HG02763 (cell line): ENCODE measurements at regions not wholly inside any gene's neighbourhood (a gene's known extent, or its start where the extent isn't known, plus 50 kb on each side); places are given as distances from the start of the nearest gene placed in this dataset.
A peak's percentile ranks its signal among the peaks of the same experiment; 100 is the strongest.
"Not testable (repeated sequence)": the region's sequence is repeated elsewhere in the genome, so short reads cannot be mapped to it uniquely, and the experiment has no call there.

ENCODE experiments used
- ATAC-seq: cut with Tn5 transposase; IDR thresholded peaks from one replicate; pipeline ENCODE4 v1.9.1; 2021; ENCODE audit warnings: mild to moderate bottlenecking, moderate library complexity; ENCODE audit not compliant: unreplicated experiment

GRCh38 chr15:99454941-99455788 is 110.6 kb upstream of the MEF2A start:
- no peak for ATAC-seq

GRCh38 chr15:99455789-99456160 is 110.0 kb upstream of the MEF2A start:
- ATAC-seq: no peak

DNA sequence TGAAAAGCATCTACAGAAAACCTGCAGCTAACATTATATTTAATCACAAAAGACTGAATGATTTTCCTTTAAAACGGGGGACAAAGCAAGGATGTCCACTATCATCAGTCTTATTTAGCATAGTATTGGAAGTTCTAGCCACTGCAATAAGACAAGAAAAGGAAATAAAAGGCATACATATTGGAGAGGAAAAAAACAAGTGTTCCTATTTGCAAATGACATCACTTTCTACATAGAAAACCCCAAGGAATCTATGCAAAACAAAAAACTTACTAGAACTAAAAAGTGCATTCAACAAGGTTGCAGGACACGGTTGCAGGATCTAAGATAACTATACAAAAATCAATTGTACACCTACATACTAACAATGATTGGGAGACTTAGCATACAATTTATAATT is 101.6 kb upstream of the MEF2A start:
- ATAC-seq: no peak

- ATAC-seq: no peak
Measured at GRCh38 chr15:99466701-99467337, 99.0 kb upstream of the MEF2A start.

- no peak for ATAC-seq
Measured at GRCh38 chr15:99467338-99467720, 98.5 kb upstream of the MEF2A start.

DNA sequence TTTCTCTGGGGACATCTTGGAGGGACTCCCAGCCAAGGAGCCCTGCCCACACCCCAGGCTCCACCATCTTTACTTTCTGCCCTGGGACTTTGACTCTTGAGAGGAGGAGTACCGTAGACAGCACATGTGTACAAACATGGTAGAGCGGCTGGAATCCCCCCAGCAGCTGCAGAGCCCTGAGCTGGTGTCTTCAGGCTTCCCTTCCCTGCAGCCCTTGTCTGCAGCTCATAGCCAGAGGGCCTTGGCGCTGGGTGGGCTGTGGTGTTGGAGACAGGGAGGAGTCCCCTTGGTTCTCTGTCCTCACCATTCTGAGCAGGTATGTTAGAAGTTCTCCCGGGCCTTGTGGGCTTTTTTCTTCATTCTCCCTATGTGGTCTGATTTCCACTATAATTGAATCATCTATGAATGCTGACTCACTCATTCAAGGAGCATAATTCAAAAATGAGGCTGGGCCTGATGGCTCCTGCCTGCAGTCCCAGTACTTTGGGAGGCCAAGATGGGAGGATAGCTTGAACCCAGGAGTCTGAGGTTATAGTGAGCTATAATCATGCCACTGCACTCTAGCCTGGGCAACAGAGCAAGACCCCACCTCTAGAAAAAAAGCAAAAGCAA is 97.8 kb upstream of the MEF2A start:
- ATAC-seq: no peak

DNA sequence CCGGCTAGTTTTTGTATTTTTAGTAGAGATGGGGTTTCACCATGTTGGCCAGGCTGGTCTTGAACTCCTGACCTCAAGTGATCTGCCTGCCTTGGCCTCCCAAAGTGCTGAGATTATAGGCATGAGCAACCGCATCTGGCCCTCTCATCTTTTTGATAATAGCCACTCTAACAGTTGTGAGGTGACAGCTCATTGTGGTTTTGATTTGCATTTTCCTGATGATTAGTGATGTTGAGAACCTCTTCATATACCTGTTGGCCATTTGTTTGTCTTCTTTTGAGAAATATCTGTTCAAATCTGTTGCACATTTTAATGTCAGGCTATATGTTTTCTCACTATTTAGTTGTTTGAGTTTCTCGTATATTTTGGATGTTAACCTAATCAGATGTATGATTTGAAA is 95.6 kb upstream of the MEF2A start:
- ATAC-seq: not testable (repeated sequence)

- no peak for ATAC-seq
Measured at GRCh38 chr15:99472416-99473145, 93.2 kb upstream of the MEF2A start.

GRCh38 chr15:99473981-99474906 is 91.5 kb upstream of the MEF2A start:
- ATAC-seq: no peak

GRCh38 chr15:99474909-99475753 is 90.7 kb upstream of the MEF2A start:
- ATAC-seq: no peak

GRCh38 chr15:99475754-99476412 is 89.9 kb upstream of the MEF2A start:
- ATAC-seq: no peak

DNA sequence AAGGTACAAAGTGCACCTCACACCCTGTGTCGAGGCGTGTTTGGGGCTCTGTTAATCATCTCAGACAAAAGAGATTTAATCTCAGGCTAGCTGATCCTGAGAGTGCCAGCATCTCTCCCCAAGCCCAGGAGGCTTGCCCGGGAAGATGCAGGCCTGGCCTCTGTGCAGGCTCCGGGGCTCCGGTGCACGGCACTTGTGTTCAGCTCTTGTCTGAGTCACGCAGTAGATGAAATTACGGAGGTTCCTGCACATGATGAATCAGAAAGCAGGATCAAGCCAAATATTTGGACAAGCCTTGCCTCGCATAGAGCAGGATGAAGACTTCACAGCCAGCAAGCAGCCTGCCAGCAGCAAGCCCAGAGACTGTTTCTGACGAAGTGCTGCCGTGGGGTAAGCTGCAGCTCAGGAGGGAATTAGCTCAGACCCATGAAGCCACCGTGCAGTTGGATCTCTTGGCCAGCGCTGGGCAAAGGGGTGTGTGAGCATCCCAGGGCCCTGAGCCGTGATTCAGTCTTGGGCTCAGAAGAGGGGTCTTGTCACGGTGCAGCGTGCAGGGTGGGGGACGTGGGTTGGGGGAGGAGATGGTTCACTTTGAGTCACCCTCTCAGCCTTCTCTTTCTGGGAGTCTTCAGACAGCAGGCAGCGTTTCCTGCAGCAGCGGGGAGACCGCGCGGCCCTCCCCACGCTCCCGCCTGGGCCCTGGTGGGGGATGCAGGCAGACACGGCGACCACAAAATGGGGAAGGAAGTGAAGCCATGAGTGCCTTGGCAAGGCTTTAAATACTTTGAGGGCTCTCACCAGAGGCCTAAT is 89.2 kb upstream of the MEF2A start:
- peak; percentile 47 for ATAC-seq

- no peak for ATAC-seq
Measured at GRCh38 chr15:99477791-99478471, 87.9 kb upstream of the MEF2A start.

GRCh38 chr15:99478977-99479376 is 86.8 kb upstream of the MEF2A start:
- ATAC-seq: no peak

- ATAC-seq: no peak
Measured at GRCh38 chr15:99480016-99480810, 85.6 kb upstream of the MEF2A start.

DNA sequence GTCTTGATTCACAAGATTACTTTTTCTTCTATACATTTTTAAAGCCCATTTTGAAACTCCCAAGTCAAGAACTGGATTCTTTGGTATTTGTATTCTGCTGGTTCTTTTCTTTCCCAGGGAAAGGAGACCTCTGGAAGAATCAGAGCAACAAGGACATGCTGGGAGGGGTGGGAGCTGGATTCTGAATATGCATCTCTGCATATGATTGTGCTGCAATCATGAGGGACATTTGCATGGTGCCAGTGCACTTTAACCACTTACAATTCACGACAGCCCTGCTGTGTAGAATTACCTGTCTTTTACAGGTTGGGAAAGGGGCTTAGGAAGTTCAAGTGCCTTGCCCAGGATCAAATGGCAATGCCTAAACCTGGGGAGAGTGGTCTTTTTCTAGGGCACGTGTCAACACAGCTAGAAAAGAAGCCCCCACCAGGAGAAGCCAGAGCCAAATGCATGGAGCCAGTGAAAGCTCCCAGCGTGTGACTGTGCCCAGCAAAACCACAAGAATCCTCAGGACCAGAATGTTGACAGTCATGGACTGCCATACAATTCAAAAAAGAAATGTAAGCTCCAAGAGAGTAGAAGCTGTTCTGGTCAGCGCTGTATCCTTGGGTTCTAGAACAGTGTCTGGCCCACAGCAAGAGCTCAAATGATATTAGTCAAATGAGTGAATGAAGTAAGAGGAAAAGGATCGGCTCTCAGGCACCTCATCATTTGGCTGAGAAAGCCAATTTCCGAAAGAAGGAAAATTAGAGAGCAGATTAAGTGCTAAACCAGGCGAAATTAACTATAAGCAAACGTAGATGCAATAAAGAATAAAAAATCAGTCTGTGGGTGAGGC is 84.5 kb upstream of the MEF2A start:
- ATAC-seq: no peak
